Brain microvascular endothelial cell (primary cell): ENCODE measurements at regions not wholly inside any gene's neighbourhood (a gene's known extent, or its start where the extent isn't known, plus 50 kb on each side); places are given as distances from the start of the nearest gene placed in this dataset.

Source experiments
- DNase-seq: peaks from one replicate; pipeline ENCODE4 v3.0.0-alpha.2; 2020
- H3K27ac ChIP-seq: fragments of 250-450 bp; sonication (Bioruptor Pico); 2 replicates; pipeline ENCODE4 v1.5.1; 2020; ENCODE audit warnings: mild to moderate bottlenecking, moderate library complexity
- H3K27me3 ChIP-seq: fragments of 250-450 bp; sonication (Bioruptor Pico); replicated peaks from 2 replicates; pipeline ENCODE4 v1.5.1; 2020; ENCODE audit warnings: mild to moderate bottlenecking
- H3K36me3 ChIP-seq: fragments of 250-450 bp; sonication (Bioruptor Pico); replicated peaks from 2 replicates; pipeline ENCODE4 v1.5.1; 2020; ENCODE audit warnings: mild to moderate bottlenecking
- H3K4me3 ChIP-seq: 2 replicates; pipeline ENCODE4 v1.5.1; 2011; ENCODE audit warnings: low read depth, mild to moderate bottlenecking, control low read depth, low read length, moderate library complexity
- CTCF ChIP-seq: IDR thresholded peaks from 2 replicates; pipeline ENCODE4 v1.5.1; 2011; ENCODE audit warnings: low read depth, mild to moderate bottlenecking, moderate library complexity, low read length, control low read depth, inconsistent platforms; ENCODE audit errors: missing control alignments
- in situ Hi-C: cut with HindIII; loops from 2 replicates; pipeline ENCODE4 v1.10.0; 2017; ENCODE audit warnings: low sequenced_read_pairs, low pct_ligation_motif_present

- Histone ChIP-seq H3K36me3 (no peaks in the 10 kb centered on the region), H3K27me3 (no peaks in the 10 kb centered on the region), H3K4me3 (no peak overlapping the region), H3K27ac (no peak overlapping the region)
- DNase-seq = no peak
- in situ Hi-C loops = no loop called here
- no peak for TF ChIP-seq CTCF
Measured at GRCh38 chr10:52409195-52409594, 95.1 kb downstream of the DKK1 start.

GRCh38 chr10:52409928-52410327 is 95.8 kb downstream of the DKK1 start:
- Histone ChIP-seq H3K27me3 (no peaks in the 10 kb centered on the region), H3K4me3 (no peak overlapping the region), H3K27ac (no peak overlapping the region), H3K36me3 (no peaks in the 10 kb centered on the region)
- DNase-seq = no peak
- no peak for TF ChIP-seq CTCF
- in situ Hi-C loops = no loop called here

- no peak overlapping the region for H3K4me3 ChIP-seq
- DNase-seq = no peak
- in situ Hi-C loops = no loop called here
- no peaks in the 10 kb centered on the region for H3K36me3 ChIP-seq
- no peaks in the 10 kb centered on the region for H3K27me3 ChIP-seq
- TF ChIP-seq CTCF = no peak
- no peak overlapping the region for H3K27ac ChIP-seq
Measured at GRCh38 chr10:52410916-52411315, 96.8 kb downstream of the DKK1 start.

- no peak for DNase-seq
- Histone ChIP-seq H3K27me3 (no peaks in the 10 kb centered on the region), H3K4me3 (no peak overlapping the region), H3K36me3 (no peaks in the 10 kb centered on the region), H3K27ac (no peak overlapping the region)
- no peak for TF ChIP-seq CTCF
- in situ Hi-C loops = no loop called here
Measured at GRCh38 chr10:52419281-52419680, 105.2 kb downstream of the DKK1 start.

- in situ Hi-C loops = no loop called here
- TF ChIP-seq CTCF = no peak
- peak overlapping the region; percentile 9 for H3K27ac ChIP-seq
Measured at GRCh38 chr10:52420656-52421055, 106.6 kb downstream of the DKK1 start.

GRCh38 chr10:52423369-52423768 is 109.3 kb downstream of the DKK1 start:
- no peak overlapping the region for H3K4me3 ChIP-seq
- H3K36me3 ChIP-seq = no peaks in the 10 kb centered on the region
- no peak for TF ChIP-seq CTCF
- peak; percentile 48 for DNase-seq
- H3K27ac ChIP-seq = no peak overlapping the region
- in situ Hi-C loops = no loop called here
- H3K27me3 ChIP-seq = no peaks in the 10 kb centered on the region

More at GRCh38 chr10:52420656-52421055, 106.6 kb downstream of the DKK1 start:
- Histone ChIP-seq H3K4me3 (no peak overlapping the region), H3K36me3 (no peaks in the 10 kb centered on the region), H3K27me3 (no peaks in the 10 kb centered on the region)
- peak; percentile 25 for DNase-seq
